ENCODE measurements at regions not wholly inside any gene's neighbourhood (a gene's known extent, or its start where the extent isn't known, plus 50 kb on each side); places are given as distances from the start of the nearest gene placed in this dataset.
"Not testable (repeated sequence)": the region's sequence is repeated elsewhere in the genome, so short reads cannot be mapped to it uniquely, and the experiment has no call there.

- Histone ChIP-seq H3K27me3 (no peaks in the 10 kb centered on the region), H3K36me3 (no peaks in the 10 kb centered on the region), H3K4me3 (no peak overlapping the region), H3K4me1 (peaks cover 9% of the 10 kb centered on the region), H3K27ac (no peak overlapping the region), H3K9me3 (no peaks in the 10 kb centered on the region)
- intact Hi-C loops (cut with DNase I) = no loop called here
- DNase-seq = no peak
- peak; percentile 65 for ATAC-seq
- TF ChIP-seq CTCF (IDR thresholded peaks at IDR 0.05) = no peak
Observed at GRCh38 chr2:111519071-111519470, 364.9 kb downstream of the ANAPC1 start.

- Histone ChIP-seq H3K27me3 (no peaks in the 10 kb centered on the region), H3K27ac (no peak overlapping the region), H3K36me3 (no peaks in the 10 kb centered on the region), H3K4me3 (no peak overlapping the region), H3K4me1 (peaks cover 9% of the 10 kb centered on the region), H3K9me3 (no peaks in the 10 kb centered on the region)
- intact Hi-C loops (cut with DNase I) = no loop called here
- DNase-seq (no peak), ATAC-seq (no peak)
- no peak for TF ChIP-seq CTCF (IDR thresholded peaks at IDR 0.05)
Observed at GRCh38 chr2:111522231-111522768, 361.7 kb downstream of the ANAPC1 start.

GRCh38 chr2:111523009-111523408 is 361.0 kb downstream of the ANAPC1 start:
- DNase-seq (no peak), ATAC-seq (no peak)
- no peak for TF ChIP-seq CTCF (IDR thresholded peaks at IDR 0.05)
- Histone ChIP-seq H3K27ac (no peak overlapping the region), H3K4me3 (no peak overlapping the region), H3K9me3 (no peaks in the 10 kb centered on the region), H3K4me1 (peaks cover 9% of the 10 kb centered on the region), H3K36me3 (no peaks in the 10 kb centered on the region), H3K27me3 (no peaks in the 10 kb centered on the region)
- intact Hi-C loops (cut with DNase I) = no loop called here

- H3K9me3 ChIP-seq; DNase-seq; H3K4me3 ChIP-seq; H3K4me1 ChIP-seq; intact Hi-C loops (cut with DNase I); H3K27me3 ChIP-seq; ATAC-seq; H3K36me3 ChIP-seq; H3K27ac ChIP-seq: not testable (repeated sequence)
Observed at GRCh38 chr2:111525026-111525425, 359.0 kb downstream of the ANAPC1 start.

- intact Hi-C loops (cut with DNase I) = not testable (repeated sequence)
Observed at GRCh38 chr2:111526041-111526639, 357.9 kb downstream of the ANAPC1 start.

GRCh38 chr2:111527707-111528400 is 356.1 kb downstream of the ANAPC1 start:
- H3K36me3 ChIP-seq; intact Hi-C loops (cut with DNase I); ATAC-seq; H3K4me3 ChIP-seq; H3K27ac ChIP-seq; DNase-seq; H3K4me1 ChIP-seq; H3K27me3 ChIP-seq; H3K9me3 ChIP-seq: not testable (repeated sequence)

More at GRCh38 chr2:111526041-111526639, 357.9 kb downstream of the ANAPC1 start:
- DNase-seq, H3K4me1 ChIP-seq, H3K4me3 ChIP-seq, H3K27me3 ChIP-seq, H3K27ac ChIP-seq, H3K9me3 ChIP-seq, H3K36me3 ChIP-seq: not testable (repeated sequence)
- peak; percentile 68 for ATAC-seq

GRCh38 chr2:111529022-111529421 is 355.0 kb downstream of the ANAPC1 start:
- H3K4me1 ChIP-seq; ATAC-seq; H3K36me3 ChIP-seq; H3K27me3 ChIP-seq; H3K4me3 ChIP-seq; H3K9me3 ChIP-seq; H3K27ac ChIP-seq; intact Hi-C loops (cut with DNase I); DNase-seq: not testable (repeated sequence)

GRCh38 chr2:111530239-111530965 is 353.6 kb downstream of the ANAPC1 start:
- H3K9me3 ChIP-seq; H3K36me3 ChIP-seq; H3K4me1 ChIP-seq; ATAC-seq; H3K27ac ChIP-seq; intact Hi-C loops (cut with DNase I); DNase-seq; H3K4me3 ChIP-seq; H3K27me3 ChIP-seq: not testable (repeated sequence)

- H3K4me3 ChIP-seq; H3K9me3 ChIP-seq; H3K36me3 ChIP-seq; H3K27me3 ChIP-seq; H3K27ac ChIP-seq; ATAC-seq; intact Hi-C loops (cut with DNase I); DNase-seq: not testable (repeated sequence)
- peaks cover 11% of the 10 kb centered on the region for H3K4me1 ChIP-seq
Observed at GRCh38 chr2:111532682-111533556, 351.1 kb downstream of the ANAPC1 start.

Data from upper lobe of right lung (tissue), 1 donor.